ENCODE measurements at regions not wholly inside any gene's neighbourhood (a gene's known extent, or its start where the extent isn't known, plus 50 kb on each side); places are given as distances from the start of the nearest gene placed in this dataset.
A peak's percentile ranks its signal among the peaks of the same experiment; 100 is the strongest.
"Not testable (repeated sequence)": the region's sequence is repeated elsewhere in the genome, so short reads cannot be mapped to it uniquely, and the experiment has no call there.

- H3K27ac Mint-ChIP-seq = no peak overlapping the region
- H3K27me3 Mint-ChIP-seq = no peaks in the 10 kb centered on the region
- no peaks in the 10 kb centered on the region for H3K4me1 Mint-ChIP-seq
- no peaks in the 10 kb centered on the region for H3K36me3 Mint-ChIP-seq
- no peaks in the 10 kb centered on the region for H3K9me3 Mint-ChIP-seq
- ATAC-seq (replicated peaks) = no peak
- DNase-seq = no peak
- no peak overlapping the region for H3K4me3 Mint-ChIP-seq
Measured at GRCh38 chr4:171538601-171539100, 274.6 kb upstream of the GALNTL6 start.

DNA sequence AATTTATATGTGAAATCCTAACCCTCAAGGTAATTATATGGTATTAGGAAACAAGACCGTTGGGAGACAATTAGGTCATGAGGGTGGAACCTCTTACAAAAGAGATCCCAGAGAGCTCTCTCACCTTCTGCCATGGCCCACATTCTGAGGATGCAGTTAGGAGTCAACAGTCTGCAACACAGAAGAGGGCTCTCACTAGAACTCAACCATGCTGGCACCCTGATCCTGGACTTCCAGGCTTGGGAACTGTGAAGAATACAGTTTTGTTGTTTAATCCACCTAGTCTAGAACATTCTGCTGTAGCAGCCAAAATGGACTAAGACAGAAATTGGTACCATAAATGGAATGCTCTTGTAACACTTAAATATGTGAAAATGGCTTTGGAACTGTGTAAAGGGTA lies 278.8 kb upstream of the GALNTL6 start:
- Mint-ChIP-seq H3K4me3 (no peak overlapping the region), H3K4me1 (no peaks in the 10 kb centered on the region), H3K27me3 (no peaks in the 10 kb centered on the region), H3K36me3 (no peaks in the 10 kb centered on the region), H3K27ac (no peak overlapping the region), H3K9me3 (no peaks in the 10 kb centered on the region)
- DNase-seq = no peak
- no peak for ATAC-seq (replicated peaks)

GRCh38 chr4:171532968-171533367 lies 280.2 kb upstream of the GALNTL6 start:
- DNase-seq = no peak
- Mint-ChIP-seq H3K9me3 (no peaks in the 10 kb centered on the region), H3K36me3 (no peaks in the 10 kb centered on the region), H3K27me3 (no peaks in the 10 kb centered on the region), H3K27ac (no peak overlapping the region), H3K4me1 (no peaks in the 10 kb centered on the region), H3K4me3 (no peak overlapping the region)
- no peak for ATAC-seq (replicated peaks)

- DNase-seq = no peak
- Mint-ChIP-seq H3K27ac (no peak overlapping the region), H3K4me3 (no peak overlapping the region), H3K4me1 (no peaks in the 10 kb centered on the region), H3K36me3 (no peaks in the 10 kb centered on the region), H3K27me3 (no peaks in the 10 kb centered on the region), H3K9me3 (no peaks in the 10 kb centered on the region)
- ATAC-seq (replicated peaks) = no peak
Measured at GRCh38 chr4:171524903-171525302, 288.3 kb upstream of the GALNTL6 start.

GRCh38 chr4:171521726-171522125 lies 291.5 kb upstream of the GALNTL6 start:
- ATAC-seq (replicated peaks) = peak; percentile 39 to 43
- H3K27me3 Mint-ChIP-seq = no peaks in the 10 kb centered on the region
- no peaks in the 10 kb centered on the region for H3K36me3 Mint-ChIP-seq
- H3K9me3 Mint-ChIP-seq = peaks cover 0 to 2% of the 10 kb centered on the region in 2 donors
- no peak for DNase-seq
- no peak overlapping the region for H3K4me3 Mint-ChIP-seq
- peaks cover 0 to 5% of the 10 kb centered on the region in 2 donors for H3K4me1 Mint-ChIP-seq
- H3K27ac Mint-ChIP-seq = no peak overlapping the region

DNA sequence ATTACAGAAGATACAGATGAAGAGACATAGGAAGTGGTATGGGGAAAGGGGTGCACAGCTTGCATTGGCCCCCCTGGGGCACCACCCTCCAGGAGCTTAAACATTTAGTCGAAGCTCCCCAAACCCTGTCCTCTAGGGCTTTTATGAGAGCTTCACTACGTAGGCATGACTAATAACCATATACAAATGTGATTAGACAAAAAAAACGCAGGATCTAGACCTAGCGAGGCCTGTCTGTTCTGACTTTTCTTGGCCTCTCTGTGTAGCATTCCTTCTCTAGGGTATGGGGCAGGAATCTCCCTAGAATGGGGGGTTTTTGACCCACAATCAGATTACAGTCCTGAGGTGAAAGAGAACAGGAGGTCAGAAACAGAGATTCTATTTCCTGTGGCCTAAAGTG lies 293.7 kb upstream of the GALNTL6 start:
- Mint-ChIP-seq H3K9me3 (peaks cover 0 to 2% of the 10 kb centered on the region in 2 donors), H3K4me3 (no peak overlapping the region), H3K4me1 (peaks cover 0 to 5% of the 10 kb centered on the region in 2 donors), H3K27me3 (no peaks in the 10 kb centered on the region), H3K27ac (no peak overlapping the region), H3K36me3 (no peaks in the 10 kb centered on the region)
- no peak for DNase-seq
- ATAC-seq (replicated peaks) = peak in 1 of 2 donors; percentile 27

DNA sequence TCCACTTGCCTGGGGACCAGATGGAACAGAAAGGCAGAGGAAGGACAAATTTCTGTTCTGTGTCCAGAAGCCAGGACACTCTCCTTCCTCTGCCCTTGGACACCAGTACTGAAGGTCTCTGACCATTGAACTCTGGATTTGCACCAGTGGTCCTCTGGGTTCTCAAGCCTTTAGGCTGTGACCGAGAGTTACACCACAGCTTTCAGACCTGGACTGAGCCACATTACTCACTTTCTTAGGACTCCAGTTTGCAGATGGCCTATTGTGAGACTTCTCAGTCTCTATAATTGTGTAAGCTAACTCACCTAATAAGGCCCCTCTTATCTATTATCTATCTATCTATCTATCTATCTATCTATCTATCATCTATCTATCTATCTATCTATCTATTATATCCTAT lies 295.3 kb upstream of the GALNTL6 start:
- Mint-ChIP-seq H3K4me1 (peaks cover 0 to 5% of the 10 kb centered on the region in 2 donors), H3K36me3 (no peaks in the 10 kb centered on the region), H3K27ac (no peak overlapping the region), H3K4me3 (no peak overlapping the region), H3K27me3 (no peaks in the 10 kb centered on the region), H3K9me3 (peaks cover 0 to 2% of the 10 kb centered on the region in 2 donors)
- ATAC-seq (replicated peaks) = no peak
- no peak for DNase-seq

DNA sequence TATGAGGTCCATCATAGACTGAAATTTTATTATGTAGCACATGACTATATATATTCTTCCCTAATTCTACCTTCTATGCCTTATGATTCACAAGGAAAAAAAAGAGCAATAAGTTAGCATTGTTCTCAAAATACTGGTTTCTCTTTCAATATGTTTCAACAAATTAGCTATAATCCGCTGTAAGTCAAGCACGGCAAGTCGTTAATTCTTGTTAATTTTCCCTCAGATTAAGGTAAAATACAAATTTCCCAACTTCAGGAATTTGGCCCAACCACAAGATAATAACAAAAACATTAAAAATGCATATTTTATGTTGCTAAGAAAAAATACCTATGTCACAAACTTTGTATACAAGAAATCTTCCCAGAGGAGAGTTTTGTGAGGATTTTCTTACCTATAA lies 296.5 kb upstream of the GALNTL6 start:
- no peak overlapping the region for H3K27ac Mint-ChIP-seq
- no peaks in the 10 kb centered on the region for H3K36me3 Mint-ChIP-seq

GRCh38 chr4:171484681-171485080 lies 328.5 kb upstream of the GALNTL6 start:
- Mint-ChIP-seq H3K4me3 (no peak overlapping the region), H3K4me1 (no peaks in the 10 kb centered on the region), H3K36me3 (no peaks in the 10 kb centered on the region), H3K9me3 (peaks cover 0 to 3% of the 10 kb centered on the region in 2 donors), H3K27ac (no peak overlapping the region), H3K27me3 (no peaks in the 10 kb centered on the region)
- DNase-seq = no peak
- ATAC-seq (replicated peaks) = no peak

More for the DNA sequence above, 296.5 kb upstream of the GALNTL6 start:
- no peaks in the 10 kb centered on the region for H3K27me3 Mint-ChIP-seq
- ATAC-seq (replicated peaks) (no peak), DNase-seq (no peak)
- H3K9me3 Mint-ChIP-seq = peaks cover 4 to 6% of the 10 kb centered on the region in 2 donors
- no peak overlapping the region for H3K4me3 Mint-ChIP-seq
- H3K4me1 Mint-ChIP-seq = peaks cover 0 to 5% of the 10 kb centered on the region in 2 donors

DNA sequence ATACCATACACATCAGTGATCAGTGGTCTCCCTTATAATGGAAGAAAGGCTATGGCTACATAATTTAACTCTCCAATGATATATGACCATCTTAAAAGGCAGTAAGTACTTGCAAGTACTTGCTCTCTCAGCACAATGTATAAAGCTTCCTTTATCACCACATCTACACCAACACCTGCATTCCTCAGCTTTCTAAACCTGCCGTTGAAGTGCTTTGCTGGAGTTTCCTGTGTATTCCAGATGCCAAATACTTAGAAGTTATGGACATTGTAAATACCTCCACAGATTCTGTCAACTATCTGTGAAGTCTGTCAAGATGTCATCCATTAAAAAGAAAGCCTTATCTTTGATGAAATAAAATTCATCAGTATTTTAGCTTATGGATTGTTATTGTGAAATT lies 335.0 kb upstream of the GALNTL6 start:
- peaks cover 0 to 4% of the 10 kb centered on the region in 2 donors for H3K9me3 Mint-ChIP-seq
- H3K27ac Mint-ChIP-seq = no peak overlapping the region
- H3K4me1 Mint-ChIP-seq = peaks cover 2 to 7% of the 10 kb centered on the region in 2 donors
- no peak for DNase-seq
- H3K4me3 Mint-ChIP-seq = no peak overlapping the region
- ATAC-seq (replicated peaks) = no peak
- no peaks in the 10 kb centered on the region for H3K36me3 Mint-ChIP-seq
- H3K27me3 Mint-ChIP-seq = no peaks in the 10 kb centered on the region

DNA sequence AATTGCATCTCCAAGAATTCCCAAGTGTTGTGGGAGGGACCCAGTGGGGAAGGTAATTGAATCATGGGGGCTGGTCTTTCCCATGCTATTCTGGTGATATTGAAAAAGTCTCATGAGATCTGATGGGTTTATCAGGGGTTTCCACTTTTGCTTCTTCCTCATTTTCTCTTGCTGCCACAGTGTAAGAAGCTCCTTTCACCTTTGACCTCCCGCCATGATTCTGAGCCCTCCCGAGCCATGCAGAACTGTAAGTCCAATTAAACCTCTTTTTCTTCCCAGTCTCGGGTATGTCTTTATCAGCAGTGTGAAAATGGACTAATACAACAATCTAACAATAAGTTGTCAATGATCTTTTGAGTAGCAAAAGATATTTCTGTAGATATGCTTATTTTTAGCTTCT lies 338.1 kb upstream of the GALNTL6 start:
- not testable (repeated sequence) for H3K9me3 Mint-ChIP-seq; H3K4me1 Mint-ChIP-seq; DNase-seq; H3K4me3 Mint-ChIP-seq; H3K27ac Mint-ChIP-seq; H3K27me3 Mint-ChIP-seq; H3K36me3 Mint-ChIP-seq; ATAC-seq (replicated peaks)

DNA sequence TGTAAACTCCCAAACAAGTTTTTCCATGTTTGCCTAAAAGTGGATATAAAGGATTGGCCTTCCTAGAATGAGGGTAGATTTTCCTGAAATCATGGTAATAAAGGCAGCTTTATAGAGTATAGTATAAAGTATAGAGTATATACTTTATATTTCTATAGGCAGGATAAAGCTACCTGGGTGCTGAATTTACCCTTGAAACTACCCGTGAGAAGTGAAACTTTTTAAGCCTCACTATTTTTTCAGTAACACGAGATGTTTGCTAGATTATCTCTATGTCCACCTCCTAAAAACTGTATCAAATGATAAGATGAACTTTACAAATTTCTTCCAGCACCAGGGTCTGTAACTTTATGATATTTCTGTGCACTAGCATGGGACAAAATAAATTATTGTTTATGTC lies 340.0 kb upstream of the GALNTL6 start:
- no peaks in the 10 kb centered on the region for H3K27me3 Mint-ChIP-seq
- ATAC-seq (replicated peaks) = no peak
- H3K4me1 Mint-ChIP-seq = peaks cover 2 to 7% of the 10 kb centered on the region in 2 donors
- H3K9me3 Mint-ChIP-seq = peaks cover 0 to 2% of the 10 kb centered on the region in 2 donors
- no peak for DNase-seq
- no peak overlapping the region for H3K27ac Mint-ChIP-seq
- H3K36me3 Mint-ChIP-seq = no peaks in the 10 kb centered on the region
- no peak overlapping the region for H3K4me3 Mint-ChIP-seq

- Mint-ChIP-seq H3K9me3 (peaks cover 0 to 2% of the 10 kb centered on the region in 2 donors), H3K27ac (no peak overlapping the region), H3K27me3 (no peaks in the 10 kb centered on the region), H3K4me1 (peaks cover 2 to 7% of the 10 kb centered on the region in 2 donors), H3K4me3 (no peak overlapping the region), H3K36me3 (no peaks in the 10 kb centered on the region)
- DNase-seq = no peak
- ATAC-seq (replicated peaks) = no peak
Measured at GRCh38 chr4:171472230-171472629, 341.0 kb upstream of the GALNTL6 start.

DNA sequence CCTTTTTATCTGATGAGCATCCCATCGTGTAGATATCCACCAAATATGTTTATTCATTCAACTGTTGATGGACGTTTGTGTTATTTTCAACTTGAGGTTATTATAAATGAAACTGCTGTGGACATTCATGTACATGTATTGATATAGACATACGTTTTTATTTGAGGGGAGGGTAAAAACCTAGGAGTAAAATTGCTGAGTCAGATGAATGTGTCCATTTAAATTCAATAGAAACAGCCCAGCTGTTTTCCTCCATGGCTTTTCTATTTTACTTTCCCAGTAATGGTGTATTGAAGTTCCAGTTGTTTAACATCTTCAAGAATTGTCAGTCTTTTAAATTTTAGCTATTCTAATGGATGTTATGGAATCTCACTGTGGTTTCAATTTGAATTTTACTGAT lies 348.7 kb upstream of the GALNTL6 start:
- H3K27ac Mint-ChIP-seq = no peak overlapping the region
- H3K4me3 Mint-ChIP-seq = no peak overlapping the region
- H3K27me3 Mint-ChIP-seq = no peaks in the 10 kb centered on the region
- peaks cover 0 to 2% of the 10 kb centered on the region in 2 donors for H3K9me3 Mint-ChIP-seq
- H3K4me1 Mint-ChIP-seq = no peaks in the 10 kb centered on the region
- ATAC-seq (replicated peaks) (no peak), DNase-seq (no peak)
- H3K36me3 Mint-ChIP-seq = no peaks in the 10 kb centered on the region

- no peaks in the 10 kb centered on the region for H3K27me3 Mint-ChIP-seq
- ATAC-seq (replicated peaks) = no peak
- no peak overlapping the region for H3K27ac Mint-ChIP-seq
- H3K36me3 Mint-ChIP-seq = no peaks in the 10 kb centered on the region
- no peak overlapping the region for H3K4me3 Mint-ChIP-seq
- no peaks in the 10 kb centered on the region for H3K4me1 Mint-ChIP-seq
- H3K9me3 Mint-ChIP-seq = peaks cover 3 to 7% of the 10 kb centered on the region in 2 donors
- DNase-seq = no peak
Measured at GRCh38 chr4:171461191-171461590, 352.0 kb upstream of the GALNTL6 start.

DNA sequence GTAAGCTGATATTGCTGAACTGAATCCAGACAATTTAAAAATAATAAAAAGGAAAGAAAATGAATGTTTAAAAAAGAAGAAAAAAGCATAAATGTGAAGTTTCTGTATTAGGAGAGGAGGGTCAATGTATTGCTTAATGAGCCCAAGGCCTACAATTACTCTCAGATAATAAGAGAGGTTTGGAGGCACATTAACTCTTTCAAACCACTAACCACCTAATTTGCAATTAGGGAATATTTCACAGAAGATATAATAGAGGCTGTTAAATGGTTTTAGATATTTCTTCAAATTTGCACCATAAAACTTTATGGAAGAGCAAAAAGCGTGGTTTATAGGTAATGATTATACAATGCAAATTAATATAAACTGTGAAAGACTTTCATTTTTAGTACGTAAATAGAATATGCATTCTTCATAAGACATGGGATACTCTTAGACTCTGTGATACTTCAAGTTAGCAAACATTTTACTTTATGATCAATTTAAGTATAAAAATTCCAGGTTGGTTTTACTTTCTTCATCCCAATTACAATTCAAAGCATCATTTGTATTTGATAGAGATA lies 364.2 kb upstream of the GALNTL6 start:
- Mint-ChIP-seq H3K27me3 (no peaks in the 10 kb centered on the region), H3K27ac (no peak overlapping the region), H3K36me3 (no peaks in the 10 kb centered on the region), H3K4me3 (no peak overlapping the region), H3K4me1 (no peaks in the 10 kb centered on the region), H3K9me3 (no peaks in the 10 kb centered on the region)
- DNase-seq (no peak), ATAC-seq (replicated peaks) (no peak)

All from stimulated activated naive B cell treated with anti-CD40 and anti-IgM and Interleukin-4, amounts not matched to agents 10 μg/mL and 1 μg/mL and 100 μg/mL, for 72 hours (primary cell).